ENCODE measurements at regions not wholly inside any gene's neighbourhood (a gene's known extent, or its start where the extent isn't known, plus 50 kb on each side); places are given as distances from the start of the nearest gene placed in this dataset.
"Not testable (repeated sequence)": the region's sequence is repeated elsewhere in the genome, so short reads cannot be mapped to it uniquely, and the experiment has no call there.

DNA sequence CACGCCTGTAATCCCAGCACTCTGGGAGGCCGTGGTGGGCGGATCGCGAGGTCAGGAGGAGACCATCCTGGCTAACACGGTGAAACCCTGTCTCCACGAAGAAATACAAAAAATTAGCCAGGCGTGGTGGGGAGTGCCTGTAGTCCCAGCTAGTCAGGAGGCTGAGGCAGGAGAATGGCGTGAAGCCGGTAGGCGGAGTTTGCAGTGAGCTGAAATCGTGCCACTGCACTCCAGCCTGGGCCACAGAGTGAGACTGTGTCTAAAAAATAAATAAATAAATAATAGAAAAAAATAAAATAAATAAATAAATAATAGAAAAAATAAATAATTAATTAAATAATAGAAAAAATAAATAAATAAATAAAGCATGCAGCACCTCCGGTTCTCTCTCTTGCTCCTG, 480.8 kb downstream of the GOLGA6L6 start:
- TF ChIP-seq CEBPB (IDR thresholded peaks at IDR 0.05; ENCODE audit: low read depth); SIN3A (IDR thresholded peaks at IDR 0.05; ENCODE audit: low read depth); YY1 (IDR thresholded peaks at IDR 0.05; ENCODE audit: extremely low read depth, insufficient replicate concordance, low read depth, low read length); TCF7L2 (IDR thresholded peaks at IDR 0.05; ENCODE audit: borderline replicate concordance, extremely low read depth, insufficient read depth, insufficient read length): not testable (repeated sequence)
- TF ChIP-seq, protein P1, sequence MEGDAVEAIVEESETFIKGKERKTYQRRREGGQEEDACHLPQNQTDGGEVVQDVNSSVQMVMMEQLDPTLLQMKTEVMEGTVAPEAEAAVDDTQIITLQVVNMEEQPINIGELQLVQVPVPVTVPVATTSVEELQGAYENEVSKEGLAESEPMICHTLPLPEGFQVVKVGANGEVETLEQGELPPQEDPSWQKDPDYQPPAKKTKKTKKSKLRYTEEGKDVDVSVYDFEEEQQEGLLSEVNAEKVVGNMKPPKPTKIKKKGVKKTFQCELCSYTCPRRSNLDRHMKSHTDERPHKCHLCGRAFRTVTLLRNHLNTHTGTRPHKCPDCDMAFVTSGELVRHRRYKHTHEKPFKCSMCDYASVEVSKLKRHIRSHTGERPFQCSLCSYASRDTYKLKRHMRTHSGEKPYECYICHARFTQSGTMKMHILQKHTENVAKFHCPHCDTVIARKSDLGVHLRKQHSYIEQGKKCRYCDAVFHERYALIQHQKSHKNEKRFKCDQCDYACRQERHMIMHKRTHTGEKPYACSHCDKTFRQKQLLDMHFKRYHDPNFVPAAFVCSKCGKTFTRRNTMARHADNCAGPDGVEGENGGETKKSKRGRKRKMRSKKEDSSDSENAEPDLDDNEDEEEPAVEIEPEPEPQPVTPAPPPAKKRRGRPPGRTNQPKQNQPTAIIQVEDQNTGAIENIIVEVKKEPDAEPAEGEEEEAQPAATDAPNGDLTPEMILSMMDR (IDR thresholded peaks at IDR 0.05 in 2 of 3, conservative IDR thresholded peaks at IDR 0.05 in 1 of 3; ENCODE audit: borderline replicate concordance in 1 of 3, insufficient read depth in 1 of 3, low read depth in 2 of 3, low read length in 2 of 3) = not testable (repeated sequence)

Data from HCT116 (cell line).